SJSA1 (cell line): ENCODE measurements at regions not wholly inside any gene's neighbourhood (a gene's known extent, or its start where the extent isn't known, plus 50 kb on each side); places are given as distances from the start of the nearest gene placed in this dataset.
A peak's percentile ranks its signal among the peaks of the same experiment; 100 is the strongest.
"Not testable (repeated sequence)": the region's sequence is repeated elsewhere in the genome, so short reads cannot be mapped to it uniquely, and the experiment has no call there.

ENCODE experiments used
- DNase-seq, 2 experiments: peaks; one replicate each; pipeline ENCODE4 v3.0.0-alpha.2; 2015 to 2020; ENCODE audit warnings: low spot score in 2 of 2, low read depth in 1 of 2
- H3K27ac ChIP-seq: fragments of 250-450 bp; sonication (Bioruptor Pico); 2 replicates; pipeline ENCODE4 v1.5.1; 2020; ENCODE audit warnings: mild to moderate bottlenecking, moderate library complexity
- H3K27me3 ChIP-seq: fragments of 250-450 bp; sonication (Bioruptor Pico); replicated peaks from 2 replicates; pipeline ENCODE4 v1.5.1; 2020; ENCODE audit warnings: mild to moderate bottlenecking, moderate library complexity
- H3K36me3 ChIP-seq: fragments of 250-450 bp; sonication (Bioruptor Pico); 2 replicates; pipeline ENCODE4 v1.5.1; 2020; ENCODE audit warnings: mild to moderate bottlenecking
- H3K4me1 ChIP-seq: fragments of 250-450 bp; sonication (Bioruptor Pico); replicated peaks from 2 replicates; pipeline ENCODE4 v1.6.1; 2021; ENCODE audit warnings: mild to moderate bottlenecking
- H3K4me3 ChIP-seq: fragments of 250-450 bp; sonication (Bioruptor Pico); 2 replicates; pipeline ENCODE4 v1.5.1; 2020; ENCODE audit warnings: mild to moderate bottlenecking
- H3K9me3 ChIP-seq: fragments of 250-450 bp; sonication (Bioruptor Pico); replicated peaks from 2 replicates; pipeline ENCODE4 v1.5.1; 2020; ENCODE audit warnings: mild to moderate bottlenecking

DNA sequence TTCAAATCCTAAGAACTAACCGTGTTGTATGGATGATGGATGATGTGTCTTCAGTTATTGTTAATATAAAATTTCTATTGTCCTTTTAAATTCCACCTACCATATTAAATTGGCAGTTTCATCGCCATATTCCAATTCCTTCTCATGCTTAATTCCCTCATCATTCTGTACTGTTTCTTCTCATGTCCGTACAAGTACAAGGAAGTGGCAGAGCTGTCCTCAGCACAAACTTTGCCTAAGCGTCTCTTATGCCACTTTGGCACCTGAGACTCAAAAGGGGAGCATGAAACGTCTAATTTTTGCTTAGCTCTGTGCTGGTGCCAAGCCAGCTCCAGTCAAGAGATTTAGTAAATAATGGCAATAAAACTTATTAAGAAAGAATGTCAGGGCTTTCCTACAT lies 158.2 kb upstream of the LAMA2 start:
- no peak overlapping the region for H3K27ac ChIP-seq
- H3K4me3 ChIP-seq = no peak overlapping the region
- H3K4me1 ChIP-seq = no peaks in the 10 kb centered on the region

DNA sequence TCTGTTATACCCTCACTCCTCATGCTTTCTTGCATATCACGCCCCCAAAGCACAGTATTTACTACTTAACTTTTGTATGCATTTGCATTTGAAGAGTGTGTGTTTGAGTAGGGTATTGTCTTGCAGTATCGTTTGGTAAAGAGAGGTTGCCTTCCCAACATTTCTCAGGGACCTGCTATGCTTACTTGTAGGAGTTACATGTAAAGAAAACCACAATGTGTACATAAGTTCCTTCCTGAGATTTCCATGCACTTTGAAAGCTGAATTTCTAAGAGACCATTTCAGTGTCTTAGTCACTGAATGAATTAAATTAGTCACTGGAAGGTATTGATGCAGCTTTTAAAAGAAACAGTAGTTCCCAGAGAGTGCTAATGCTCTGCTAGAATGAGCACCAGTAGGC lies 159.3 kb upstream of the LAMA2 start:
- Histone ChIP-seq H3K4me3 (no peak overlapping the region), H3K27ac (no peak overlapping the region), H3K36me3 (no peaks in the 10 kb centered on the region), H3K27me3 (no peaks in the 10 kb centered on the region), H3K4me1 (no peaks in the 10 kb centered on the region), H3K9me3 (no peaks in the 10 kb centered on the region)
- DNase-seq = peak in 1 of 2 experiments; percentile 24

More for the DNA sequence above, 158.2 kb upstream of the LAMA2 start:
- no peaks in the 10 kb centered on the region for H3K27me3 ChIP-seq
- DNase-seq = no peak
- no peaks in the 10 kb centered on the region for H3K9me3 ChIP-seq
- H3K36me3 ChIP-seq = no peaks in the 10 kb centered on the region

DNA sequence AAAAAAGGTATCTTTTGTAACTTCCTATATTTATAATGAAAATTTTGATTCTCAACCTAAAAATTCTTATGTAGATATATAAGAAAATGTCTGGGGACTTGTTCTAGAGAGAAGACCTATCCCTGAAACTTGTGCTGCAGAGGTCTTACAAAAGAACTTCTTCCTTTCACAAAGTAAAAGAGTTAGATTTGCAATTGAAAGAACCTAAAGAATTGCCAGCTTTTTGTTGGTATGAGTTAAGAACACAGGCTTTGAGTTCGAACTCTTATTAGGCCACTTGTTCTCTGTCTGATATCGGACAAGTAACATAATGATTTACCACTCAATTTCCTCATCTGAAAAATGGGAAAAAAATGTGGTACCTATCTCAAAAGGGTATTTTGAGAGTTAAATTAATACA lies 162.0 kb upstream of the LAMA2 start:
- Histone ChIP-seq H3K4me3 (no peak overlapping the region), H3K9me3 (no peaks in the 10 kb centered on the region), H3K36me3 (no peaks in the 10 kb centered on the region), H3K27me3 (no peaks in the 10 kb centered on the region), H3K27ac (no peak overlapping the region), H3K4me1 (no peaks in the 10 kb centered on the region)
- DNase-seq = no peak

DNA sequence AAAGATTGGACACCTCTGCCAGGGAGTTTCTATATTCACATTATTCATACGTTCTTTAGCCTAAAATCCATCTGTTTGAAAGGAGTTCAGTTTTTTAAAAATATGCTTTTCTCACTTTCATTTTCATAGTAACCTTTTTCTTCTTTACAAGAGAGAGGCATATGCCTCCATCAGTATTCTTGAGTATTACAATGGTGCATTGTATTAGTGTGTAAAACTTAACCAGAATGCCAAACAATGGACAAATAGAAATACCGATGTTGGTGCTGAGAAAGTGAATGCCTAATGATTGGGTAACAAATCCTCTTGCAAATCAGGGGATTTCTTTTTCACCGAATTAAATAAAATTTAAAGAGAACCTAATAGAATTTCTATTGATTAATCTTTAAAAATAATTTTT lies 163.2 kb upstream of the LAMA2 start:
- H3K27me3 ChIP-seq = no peaks in the 10 kb centered on the region
- no peak overlapping the region for H3K4me3 ChIP-seq
- no peaks in the 10 kb centered on the region for H3K9me3 ChIP-seq
- no peak for DNase-seq
- H3K27ac ChIP-seq = no peak overlapping the region
- no peaks in the 10 kb centered on the region for H3K36me3 ChIP-seq
- H3K4me1 ChIP-seq = no peaks in the 10 kb centered on the region

DNA sequence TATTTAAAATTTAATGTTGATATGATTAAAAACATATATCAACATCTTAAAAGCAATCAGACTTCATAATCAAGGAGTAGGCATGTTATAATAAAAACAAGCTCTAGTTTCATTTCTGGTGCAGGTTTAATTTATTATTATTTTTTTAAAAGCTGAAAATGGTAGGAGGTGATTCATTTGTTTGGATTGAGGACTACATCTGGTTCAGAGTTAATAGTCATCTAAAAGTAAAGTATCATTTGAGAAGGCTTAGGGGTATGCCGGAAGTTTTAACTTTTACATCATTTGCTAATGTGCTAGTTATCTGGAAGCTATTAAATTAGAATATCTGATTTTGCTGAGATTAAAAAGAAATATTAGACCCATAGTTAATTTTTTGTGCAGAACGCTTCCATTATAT lies 169.5 kb upstream of the LAMA2 start:
- Histone ChIP-seq H3K27me3 (no peaks in the 10 kb centered on the region), H3K36me3 (no peaks in the 10 kb centered on the region), H3K4me1 (0 out of 2 replicates have a peak, but pooled peaks cover 6% of the 10 kb centered on the region), H3K9me3 (no peaks in the 10 kb centered on the region), H3K27ac (no peak overlapping the region), H3K4me3 (no peak overlapping the region)
- DNase-seq = no peak

DNA sequence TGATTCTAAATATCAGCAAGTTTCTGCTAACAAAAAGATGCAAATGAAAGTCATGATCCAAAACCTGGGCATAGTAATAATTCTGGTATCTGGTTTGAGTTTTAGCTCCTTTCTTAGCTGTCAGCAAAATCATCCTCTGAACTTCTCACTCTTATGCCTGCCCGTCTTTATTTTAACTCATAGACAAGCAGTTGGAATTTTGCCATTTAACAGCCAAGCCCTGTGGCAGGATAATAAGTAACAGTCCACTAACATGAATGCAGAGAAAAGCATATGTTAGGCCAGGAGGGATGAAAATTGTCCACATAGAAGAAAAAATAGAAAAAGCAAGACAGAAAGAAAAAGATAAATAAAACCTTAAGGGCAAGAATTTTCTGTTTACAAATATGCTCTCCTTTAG lies 170.0 kb upstream of the LAMA2 start:
- Histone ChIP-seq H3K4me3 (no peak overlapping the region), H3K27me3 (no peaks in the 10 kb centered on the region), H3K27ac (no peak overlapping the region), H3K36me3 (no peaks in the 10 kb centered on the region), H3K9me3 (no peaks in the 10 kb centered on the region), H3K4me1 (0 out of 2 replicates have a peak, but pooled peaks cover 6% of the 10 kb centered on the region)
- no peak for DNase-seq

DNA sequence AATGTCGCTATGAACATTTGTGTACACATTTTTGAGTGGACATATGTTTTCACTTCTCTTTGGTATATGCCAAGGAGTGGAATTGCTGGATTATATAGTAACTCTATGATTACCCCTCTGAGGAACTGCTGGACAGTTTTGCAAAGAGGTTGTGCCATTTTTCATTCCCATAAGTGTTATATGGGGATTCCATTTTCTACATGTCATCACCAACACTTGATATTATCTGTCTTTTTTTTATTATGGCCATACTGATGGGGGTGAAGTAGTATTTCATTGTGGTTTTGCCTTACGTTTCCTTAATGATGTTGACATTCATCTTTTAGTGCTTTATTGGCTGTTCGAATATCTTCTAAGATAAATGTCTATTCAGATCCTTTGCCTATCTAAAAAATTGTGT lies 171.8 kb upstream of the LAMA2 start:
- no peaks in the 10 kb centered on the region for H3K36me3 ChIP-seq
- H3K4me3 ChIP-seq = no peak overlapping the region
- H3K27me3 ChIP-seq = no peaks in the 10 kb centered on the region
- DNase-seq = no peak
- H3K27ac ChIP-seq = no peak overlapping the region
- 0 out of 2 replicates have a peak, but pooled peaks cover 6% of the 10 kb centered on the region for H3K4me1 ChIP-seq
- no peaks in the 10 kb centered on the region for H3K9me3 ChIP-seq

DNA sequence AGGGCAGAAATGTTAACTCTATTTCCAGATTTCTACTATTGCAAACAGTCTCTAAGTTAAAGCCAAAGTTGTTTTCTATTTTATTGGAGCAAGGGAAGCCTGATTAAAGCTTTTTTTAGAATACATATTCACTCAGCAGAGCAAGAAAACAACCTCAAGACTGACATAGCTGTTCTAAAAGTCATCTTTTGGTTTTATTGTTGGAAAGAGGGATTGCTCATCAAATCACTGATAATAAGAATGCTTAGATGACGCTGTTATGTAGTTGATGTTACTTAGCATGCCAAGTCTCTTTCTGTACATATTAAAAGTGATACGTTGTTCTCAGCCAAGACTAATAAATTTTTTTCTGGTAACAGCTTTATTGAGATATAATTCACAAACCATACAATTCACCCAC lies 172.6 kb upstream of the LAMA2 start:
- no peaks in the 10 kb centered on the region for H3K27me3 ChIP-seq
- H3K27ac ChIP-seq = no peak overlapping the region
- DNase-seq = peak in 1 of 2 experiments; percentile 25
- H3K4me3 ChIP-seq = no peak overlapping the region
- no peaks in the 10 kb centered on the region for H3K9me3 ChIP-seq
- H3K36me3 ChIP-seq = no peaks in the 10 kb centered on the region
- 0 out of 2 replicates have a peak, but pooled peaks cover 6% of the 10 kb centered on the region for H3K4me1 ChIP-seq

DNA sequence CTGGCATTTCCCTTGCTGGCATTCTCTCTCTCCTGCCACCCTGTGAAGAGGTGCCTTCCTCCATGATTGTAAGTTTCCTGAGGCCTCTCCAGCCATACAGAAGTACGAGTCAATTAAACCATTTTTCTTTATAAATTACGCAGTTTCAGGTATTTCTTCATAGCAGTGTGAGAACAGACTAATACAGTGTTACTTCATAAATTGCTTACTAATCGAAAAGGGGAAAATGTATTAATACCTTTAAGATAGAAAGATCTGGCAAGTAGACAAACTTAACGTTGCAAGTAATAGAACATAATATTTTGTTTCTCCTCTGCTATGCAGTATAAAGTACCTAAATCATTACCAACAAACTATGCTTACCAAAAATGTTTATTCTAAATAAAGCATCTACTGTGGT lies 178.3 kb upstream of the LAMA2 start:
- no peak overlapping the region for H3K4me3 ChIP-seq
- no peak overlapping the region for H3K27ac ChIP-seq
- DNase-seq = no peak
- no peaks in the 10 kb centered on the region for H3K27me3 ChIP-seq
- no peaks in the 10 kb centered on the region for H3K9me3 ChIP-seq
- H3K36me3 ChIP-seq = no peaks in the 10 kb centered on the region
- H3K4me1 ChIP-seq = no peaks in the 10 kb centered on the region

DNA sequence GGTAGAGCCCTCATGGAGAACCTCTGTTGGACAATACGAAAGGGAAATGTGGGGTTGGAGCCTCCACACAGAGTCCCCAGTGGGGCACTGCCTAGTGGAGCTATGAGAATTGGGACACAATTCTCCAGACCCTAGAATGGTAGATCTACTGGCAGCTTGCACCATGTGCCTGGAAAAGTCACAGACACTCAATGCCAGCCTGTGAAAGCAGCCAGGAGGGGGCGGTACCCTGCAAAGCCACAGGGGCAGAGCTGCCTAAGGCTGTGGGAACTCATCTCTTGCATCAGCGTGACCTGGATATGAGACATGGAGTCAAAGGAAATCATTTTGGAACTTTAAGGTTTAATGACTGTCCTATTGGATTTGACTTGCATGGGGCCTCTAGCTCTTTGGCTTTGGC lies 179.1 kb upstream of the LAMA2 start:
- H3K4me3 ChIP-seq, H3K9me3 ChIP-seq, H3K27me3 ChIP-seq, H3K4me1 ChIP-seq, H3K36me3 ChIP-seq, DNase-seq, H3K27ac ChIP-seq: not testable (repeated sequence)

DNA sequence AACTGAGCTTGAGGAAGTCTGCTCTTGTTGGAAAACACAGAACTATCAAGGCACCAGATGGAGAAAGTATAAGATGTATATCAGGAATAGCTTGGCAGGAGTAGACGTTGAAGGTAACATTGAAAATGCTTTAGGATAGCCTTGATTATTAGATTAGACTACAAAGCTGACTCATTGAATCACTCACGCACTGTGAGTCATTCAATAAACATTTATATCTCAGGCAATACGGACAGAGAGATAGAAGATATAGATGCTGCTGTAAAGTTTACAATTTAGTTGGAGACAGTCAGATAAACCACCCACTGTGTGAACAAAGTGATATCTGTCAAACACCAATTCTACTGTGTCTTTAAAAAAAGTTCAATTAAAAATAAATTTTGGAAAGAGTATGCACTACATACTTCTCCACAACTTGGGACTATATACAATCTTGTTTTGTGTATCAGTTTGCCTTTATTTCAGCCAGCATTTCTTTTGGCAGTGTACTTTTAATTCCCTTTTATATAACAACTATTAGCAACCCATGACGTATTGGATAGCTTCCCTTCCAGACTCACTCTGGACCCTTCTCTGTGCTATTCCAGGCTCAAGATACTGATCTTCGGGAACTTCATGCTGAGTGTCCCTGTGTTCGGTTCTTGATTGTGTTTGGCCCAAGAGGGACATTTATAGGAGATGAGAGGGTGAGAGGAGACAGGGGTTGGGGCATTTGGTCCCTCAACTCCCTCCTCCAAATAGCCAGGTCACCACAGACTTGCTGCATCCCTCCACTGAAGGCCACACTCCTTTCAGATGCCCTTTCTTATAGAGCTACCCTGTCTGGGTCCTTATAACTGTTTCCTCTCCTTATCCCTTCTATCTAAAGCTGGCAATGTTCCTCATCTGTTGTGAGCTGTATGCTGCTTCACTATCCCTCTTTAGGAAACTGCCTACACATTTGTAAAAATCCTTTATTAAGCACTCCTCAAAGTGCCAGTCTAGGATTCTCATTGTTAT lies 176.6 kb upstream of the PTPRK start:
- DNase-seq = peak in 1 of 2 experiments; percentile 76
- H3K27me3 ChIP-seq = no peaks in the 10 kb centered on the region
- H3K4me3 ChIP-seq = no peak overlapping the region
- no peaks in the 10 kb centered on the region for H3K9me3 ChIP-seq
- H3K4me1 ChIP-seq = peaks cover 10% of the 10 kb centered on the region
- no peaks in the 10 kb centered on the region for H3K36me3 ChIP-seq
- H3K27ac ChIP-seq = peak overlapping the region; percentile 15; the same call in 1 of the 2 replicates

DNA sequence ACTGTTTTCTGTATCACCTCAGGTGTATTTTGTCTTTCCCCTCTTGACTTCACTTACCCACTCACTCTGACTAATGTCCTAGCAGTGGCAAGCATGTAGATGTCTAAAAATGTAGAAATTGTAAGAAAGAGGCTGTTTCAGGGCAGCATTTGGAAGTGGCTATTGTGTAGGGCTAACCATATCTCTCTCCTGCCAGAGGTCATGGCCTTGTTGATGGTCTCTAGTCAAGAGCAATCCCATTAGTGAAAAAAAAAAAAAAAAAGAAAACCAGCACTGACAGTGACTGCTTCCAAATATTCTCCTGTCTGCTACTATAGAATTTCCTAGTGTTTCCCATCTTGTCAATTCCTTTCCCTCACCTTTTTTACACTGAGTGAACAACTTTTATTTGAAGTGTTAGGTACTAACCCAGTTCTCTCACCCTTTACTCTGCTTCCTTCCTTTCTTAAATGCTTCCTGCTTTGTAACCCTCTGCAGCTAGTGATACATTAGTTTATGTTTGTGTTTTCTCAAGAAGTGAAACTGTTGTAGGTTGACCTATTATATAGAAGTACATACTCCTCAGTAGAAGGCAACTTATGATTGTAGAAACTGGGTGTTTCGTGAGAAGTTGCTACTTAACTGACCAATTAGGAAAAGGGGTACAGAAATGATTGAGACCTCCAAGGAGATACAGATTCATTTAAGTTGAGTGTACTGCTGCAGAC lies 174.1 kb upstream of the PTPRK start:
- no peak overlapping the region for H3K27ac ChIP-seq
- H3K4me1 ChIP-seq = peaks cover 10% of the 10 kb centered on the region
- DNase-seq = no peak
- no peak overlapping the region for H3K4me3 ChIP-seq
- no peaks in the 10 kb centered on the region for H3K27me3 ChIP-seq
- no peaks in the 10 kb centered on the region for H3K36me3 ChIP-seq
- no peaks in the 10 kb centered on the region for H3K9me3 ChIP-seq

DNA sequence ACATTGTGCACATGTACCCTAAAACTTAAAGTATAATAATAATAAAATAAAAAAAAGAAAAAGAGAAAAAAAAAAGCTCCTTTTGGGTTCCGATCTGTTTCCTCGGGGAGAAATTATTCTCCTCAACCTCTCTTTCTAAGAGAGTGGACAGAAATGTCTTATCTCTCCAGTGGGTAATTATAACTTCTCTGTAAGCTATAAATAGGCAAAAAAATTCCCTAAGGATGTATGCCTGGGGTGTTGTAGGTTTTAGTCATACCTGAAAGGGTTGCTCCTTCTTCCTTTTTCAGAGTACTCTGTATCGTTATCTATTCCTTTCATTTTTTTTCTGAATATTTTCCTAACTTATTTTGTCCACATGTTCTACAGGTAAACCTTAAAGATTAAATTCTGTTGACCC lies 169.7 kb upstream of the PTPRK start:
- no peaks in the 10 kb centered on the region for H3K4me1 ChIP-seq
- H3K27ac ChIP-seq = no peak overlapping the region
- no peaks in the 10 kb centered on the region for H3K9me3 ChIP-seq
- DNase-seq = no peak
- no peaks in the 10 kb centered on the region for H3K36me3 ChIP-seq
- H3K4me3 ChIP-seq = no peak overlapping the region
- no peaks in the 10 kb centered on the region for H3K27me3 ChIP-seq

DNA sequence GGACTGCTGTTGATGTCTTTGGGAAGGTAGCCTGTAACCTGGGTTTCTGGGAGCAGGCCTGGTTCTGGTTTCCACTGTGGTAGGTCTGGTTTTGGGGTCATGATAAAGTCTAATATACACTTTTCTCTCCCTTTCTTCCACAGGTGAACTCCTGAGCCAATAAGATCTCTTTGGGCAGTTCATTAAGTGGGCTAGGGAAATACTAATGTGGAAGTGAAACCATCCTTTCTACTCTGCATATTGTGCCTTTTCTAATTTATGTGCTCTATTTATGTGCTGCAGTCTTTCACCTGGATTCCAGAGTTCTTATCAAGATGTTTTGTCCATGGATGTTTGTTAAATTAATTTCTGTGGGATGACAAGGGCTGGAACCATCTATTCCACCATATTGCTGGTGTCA lies 165.7 kb upstream of the PTPRK start:
- H3K9me3 ChIP-seq = no peaks in the 10 kb centered on the region
- H3K27ac ChIP-seq = no peak overlapping the region
- H3K36me3 ChIP-seq = no peaks in the 10 kb centered on the region
- no peaks in the 10 kb centered on the region for H3K27me3 ChIP-seq
- no peak for DNase-seq
- no peak overlapping the region for H3K4me3 ChIP-seq
- no peaks in the 10 kb centered on the region for H3K4me1 ChIP-seq
